Liver (tissue), 3 donors: ENCODE measurements at regions not wholly inside any gene's neighbourhood (a gene's known extent, or its start where the extent isn't known, plus 50 kb on each side); places are given as distances from the start of the nearest gene placed in this dataset.

Experiments used
- ATF3 ChIP-seq: IDR thresholded peaks from 2 replicates; pipeline ENCODE4 v1.6.1; 2016; ENCODE audit warnings: antibody characterized with exemption
- CTCF ChIP-seq: fragments of 150-350 bp; IDR thresholded peaks from 2 replicates; pipeline ENCODE4 v1.5.1; 2017; ENCODE audit warnings: improper control_type of control experiment, low read depth, low read length; ENCODE audit not compliant: missing input control
- EGR1 ChIP-seq, 2 donors: IDR thresholded peaks; 2 replicates each; pipeline ENCODE4 v1.6.1; 2016 to 2018; ENCODE audit warnings: antibody characterized with exemption in 2 of 2, low read depth in 2 of 2
- FOXA2 ChIP-seq: IDR thresholded peaks from 2 replicates; pipeline ENCODE4 v1.6.1; 2016; ENCODE audit warnings: antibody characterized with exemption
- GABPA ChIP-seq, 2 donors: IDR thresholded peaks in 1 of 2; conservative IDR thresholded peaks in 1 of 2; 2 replicates each; pipeline ENCODE4 v1.6.1; 2016; ENCODE audit warnings: antibody characterized with exemption in 2 of 2, mild to moderate bottlenecking in 1 of 2, moderate library complexity in 1 of 2
- JUND ChIP-seq, 2 donors: IDR thresholded peaks; 2 replicates each; pipeline ENCODE4 v1.6.1; 2016; ENCODE audit warnings: antibody characterized with exemption in 2 of 2
- MAX ChIP-seq: IDR thresholded peaks from 2 replicates; pipeline ENCODE4 v1.6.1; 2016; ENCODE audit warnings: antibody characterized with exemption
- RAD21 ChIP-seq, 2 donors: IDR thresholded peaks; 2 replicates each; pipeline ENCODE4 v1.6.1; 2016; ENCODE audit warnings: antibody characterized with exemption in 2 of 2, mild to moderate bottlenecking in 2 of 2
- TAF1 ChIP-seq: conservative IDR thresholded peaks from 2 replicates; pipeline ENCODE4 v1.6.1; 2016; ENCODE audit warnings: antibody characterized with exemption, mild to moderate bottlenecking
- ZBTB33 ChIP-seq: IDR thresholded peaks from 2 replicates; pipeline ENCODE4 v1.6.1; 2016; ENCODE audit warnings: antibody characterized with exemption
- TF ChIP-seq, protein P1 (sequence below): IDR thresholded peaks from 2 replicates; pipeline ENCODE4 v1.6.1; 2016; ENCODE audit warnings: antibody characterized with exemption, mild to moderate bottlenecking
- donor health status: healthy.
- donor health status: healthy.

DNA sequence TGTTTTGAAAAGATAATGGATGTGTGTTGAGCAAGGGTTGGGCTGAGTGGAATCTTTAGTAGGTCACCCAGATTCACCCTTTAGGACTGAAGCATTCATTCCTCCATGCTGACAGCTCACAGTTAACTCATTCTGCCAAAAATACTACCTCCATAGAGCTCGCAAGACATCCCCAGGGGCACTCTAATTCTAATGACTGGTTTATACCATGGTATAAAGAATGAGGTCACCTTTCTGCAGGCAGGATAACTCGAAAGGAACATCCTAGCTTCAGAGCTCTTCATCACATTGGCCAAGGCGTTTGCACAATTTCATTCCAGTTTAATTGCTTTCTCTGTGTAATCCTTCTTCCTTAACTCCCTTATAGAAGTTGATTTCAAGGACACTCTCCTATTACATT, 1257.2 kb upstream of the EYS start:
- TF ChIP-seq CTCF (no peak), ATF3 (no peak), JUND (IDR thresholded peaks at IDR 0.05) (no peak), RAD21 (IDR thresholded peaks at IDR 0.05) (no peak), ZBTB33 (no peak), MAX (no peak), EGR1 (IDR thresholded peaks at IDR 0.05; ENCODE audit: low read depth in 2 of 2) (no peak), TAF1 (no peak), FOXA2 (no peak), GABPA (IDR thresholded peaks at IDR 0.05 in 1 of 2, conservative IDR thresholded peaks at IDR 0.05 in 1 of 2) (no peak)
- TF ChIP-seq, protein P1, sequence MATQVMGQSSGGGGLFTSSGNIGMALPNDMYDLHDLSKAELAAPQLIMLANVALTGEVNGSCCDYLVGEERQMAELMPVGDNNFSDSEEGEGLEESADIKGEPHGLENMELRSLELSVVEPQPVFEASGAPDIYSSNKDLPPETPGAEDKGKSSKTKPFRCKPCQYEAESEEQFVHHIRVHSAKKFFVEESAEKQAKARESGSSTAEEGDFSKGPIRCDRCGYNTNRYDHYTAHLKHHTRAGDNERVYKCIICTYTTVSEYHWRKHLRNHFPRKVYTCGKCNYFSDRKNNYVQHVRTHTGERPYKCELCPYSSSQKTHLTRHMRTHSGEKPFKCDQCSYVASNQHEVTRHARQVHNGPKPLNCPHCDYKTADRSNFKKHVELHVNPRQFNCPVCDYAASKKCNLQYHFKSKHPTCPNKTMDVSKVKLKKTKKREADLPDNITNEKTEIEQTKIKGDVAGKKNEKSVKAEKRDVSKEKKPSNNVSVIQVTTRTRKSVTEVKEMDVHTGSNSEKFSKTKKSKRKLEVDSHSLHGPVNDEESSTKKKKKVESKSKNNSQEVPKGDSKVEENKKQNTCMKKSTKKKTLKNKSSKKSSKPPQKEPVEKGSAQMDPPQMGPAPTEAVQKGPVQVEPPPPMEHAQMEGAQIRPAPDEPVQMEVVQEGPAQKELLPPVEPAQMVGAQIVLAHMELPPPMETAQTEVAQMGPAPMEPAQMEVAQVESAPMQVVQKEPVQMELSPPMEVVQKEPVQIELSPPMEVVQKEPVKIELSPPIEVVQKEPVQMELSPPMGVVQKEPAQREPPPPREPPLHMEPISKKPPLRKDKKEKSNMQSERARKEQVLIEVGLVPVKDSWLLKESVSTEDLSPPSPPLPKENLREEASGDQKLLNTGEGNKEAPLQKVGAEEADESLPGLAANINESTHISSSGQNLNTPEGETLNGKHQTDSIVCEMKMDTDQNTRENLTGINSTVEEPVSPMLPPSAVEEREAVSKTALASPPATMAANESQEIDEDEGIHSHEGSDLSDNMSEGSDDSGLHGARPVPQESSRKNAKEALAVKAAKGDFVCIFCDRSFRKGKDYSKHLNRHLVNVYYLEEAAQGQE = no peak
